OCI-LY3 (cell line): ENCODE measurements at regions not wholly inside any gene's neighbourhood (a gene's known extent, or its start where the extent isn't known, plus 50 kb on each side); places are given as distances from the start of the nearest gene placed in this dataset.

Source experiments
- CTCF ChIP-seq: fragments of 200-600, 300-600 bp; sonication (generic); IDR thresholded peaks from 2 replicates; pipeline ENCODE4 v1.5.1; 2014; ENCODE audit warnings: antibody characterized with exemption, low read length, low read depth
- EZH2phosphoT487 ChIP-seq: fragments of 200-600 bp; shearing (Covaris generic); IDR thresholded peaks from 2 replicates; pipeline ENCODE4 v1.6.1; 2018; ENCODE audit warnings: antibody characterized with exemption, mixed run types, low read depth

GRCh38 chr13:27860743-27861142 lies 59.1 kb upstream of the PDX1 start:
- TF ChIP-seq CTCF (no peak), EZH2phosphoT487 (no peak)
